22Rv1 (cell line): ENCODE measurements at regions not wholly inside any gene's neighbourhood (a gene's known extent, or its start where the extent isn't known, plus 50 kb on each side); places are given as distances from the start of the nearest gene placed in this dataset.

Source experiments
- ZFX ChIP-seq: fragments of 450-650 bp; IDR thresholded peaks from 2 replicates; pipeline ENCODE4 v1.6.1; 2017; ENCODE audit warnings: antibody characterized with exemption, borderline replicate concordance
- TF ChIP-seq, protein P1 (sequence below): fragments of 450-650 bp; IDR thresholded peaks from 2 replicates; pipeline ENCODE4 v1.5.1; 2017; ENCODE audit warnings: mild to moderate bottlenecking

- TF ChIP-seq, protein P1, sequence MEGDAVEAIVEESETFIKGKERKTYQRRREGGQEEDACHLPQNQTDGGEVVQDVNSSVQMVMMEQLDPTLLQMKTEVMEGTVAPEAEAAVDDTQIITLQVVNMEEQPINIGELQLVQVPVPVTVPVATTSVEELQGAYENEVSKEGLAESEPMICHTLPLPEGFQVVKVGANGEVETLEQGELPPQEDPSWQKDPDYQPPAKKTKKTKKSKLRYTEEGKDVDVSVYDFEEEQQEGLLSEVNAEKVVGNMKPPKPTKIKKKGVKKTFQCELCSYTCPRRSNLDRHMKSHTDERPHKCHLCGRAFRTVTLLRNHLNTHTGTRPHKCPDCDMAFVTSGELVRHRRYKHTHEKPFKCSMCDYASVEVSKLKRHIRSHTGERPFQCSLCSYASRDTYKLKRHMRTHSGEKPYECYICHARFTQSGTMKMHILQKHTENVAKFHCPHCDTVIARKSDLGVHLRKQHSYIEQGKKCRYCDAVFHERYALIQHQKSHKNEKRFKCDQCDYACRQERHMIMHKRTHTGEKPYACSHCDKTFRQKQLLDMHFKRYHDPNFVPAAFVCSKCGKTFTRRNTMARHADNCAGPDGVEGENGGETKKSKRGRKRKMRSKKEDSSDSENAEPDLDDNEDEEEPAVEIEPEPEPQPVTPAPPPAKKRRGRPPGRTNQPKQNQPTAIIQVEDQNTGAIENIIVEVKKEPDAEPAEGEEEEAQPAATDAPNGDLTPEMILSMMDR: no peak
- no peak for TF ChIP-seq ZFX
Observed at GRCh38 chr10:111148440-111148839, 71.6 kb downstream of the ADRA2A start.
